ENCODE measurements at regions not wholly inside any gene's neighbourhood (a gene's known extent, or its start where the extent isn't known, plus 50 kb on each side); places are given as distances from the start of the nearest gene placed in this dataset.

DNA sequence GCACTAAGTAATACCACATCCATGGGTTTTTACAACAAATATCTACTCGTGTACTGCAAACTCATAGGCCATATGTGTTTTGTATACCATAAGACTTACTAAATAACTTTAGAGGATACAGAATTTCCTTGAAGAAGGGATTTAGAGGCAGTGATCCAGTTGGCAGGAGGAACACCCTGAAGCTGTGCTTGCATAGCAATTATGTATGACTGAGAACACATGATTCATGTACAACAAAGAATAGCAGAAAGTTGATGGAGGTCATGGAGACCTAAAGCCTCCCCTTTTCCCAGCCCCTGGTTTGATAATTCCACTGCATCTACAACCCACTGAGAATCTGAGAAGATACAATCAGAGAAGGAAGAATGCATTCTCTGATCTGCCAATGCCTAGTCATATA lies 83.8 kb upstream of the PMFBP1 start:
- BruUV-seq (replicated peaks): no TSS peak
- Mint-ChIP-seq H3K9me3 (ENCODE audit: low read depth, unreplicated experiment) (no peaks in the 10 kb centered on the region), H3K27me3 (ENCODE audit: unreplicated experiment) (no peaks in the 10 kb centered on the region), H3K4me1 (ENCODE audit: low read depth, unreplicated experiment) (no peaks in the 10 kb centered on the region), H3K36me3 (ENCODE audit: insufficient read depth, unreplicated experiment) (no peaks in the 10 kb centered on the region), H3K4me3 (ENCODE audit: low read depth, unreplicated experiment) (no peak overlapping the region), H3K27ac (ENCODE audit: unreplicated experiment) (no peak overlapping the region)
- CTCF ChIA-PET: no interaction called here
- DNase-seq: no peak
- no peak for TF ChIP-seq CTCF (IDR thresholded peaks at IDR 0.05; ENCODE audit: unreplicated experiment)
- intact Hi-C loops (cut with micrococcal nuclease; ENCODE audit: unreplicated experiment): no loop called here

GRCh38 chr16:72247821-72248253 lies 75.9 kb upstream of the PMFBP1 start:
- no peak for DNase-seq
- CTCF ChIA-PET: no interaction called here
- no TSS peak for BruUV-seq (replicated peaks)

DNA sequence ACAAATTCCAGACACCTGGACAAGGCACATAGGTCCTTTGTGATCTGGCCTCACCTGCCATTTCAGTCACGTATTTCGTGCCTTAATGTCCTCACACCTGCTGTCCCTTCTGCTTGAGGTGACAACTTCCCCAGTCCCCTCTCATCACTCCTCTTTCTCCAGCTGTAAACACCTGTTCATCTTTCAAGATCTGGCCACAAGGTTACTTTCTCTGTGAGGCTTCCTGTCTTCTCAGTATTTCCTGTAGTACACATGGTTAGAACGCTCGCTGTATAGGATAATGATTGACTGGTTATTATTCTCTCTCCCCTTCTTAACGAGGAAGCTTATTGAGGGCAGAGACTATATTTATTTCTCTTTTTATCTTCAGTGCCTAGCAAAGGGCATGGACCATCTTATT lies 74.5 kb upstream of the PMFBP1 start:
- Mint-ChIP-seq H3K4me1 (ENCODE audit: low read depth, unreplicated experiment) (no peaks in the 10 kb centered on the region), H3K9me3 (ENCODE audit: low read depth, unreplicated experiment) (no peaks in the 10 kb centered on the region), H3K27ac (ENCODE audit: unreplicated experiment) (no peak overlapping the region), H3K27me3 (ENCODE audit: unreplicated experiment) (no peaks in the 10 kb centered on the region), H3K4me3 (ENCODE audit: low read depth, unreplicated experiment) (no peak overlapping the region), H3K36me3 (ENCODE audit: insufficient read depth, unreplicated experiment) (no peaks in the 10 kb centered on the region)
- DNase-seq: no peak
- no peak for TF ChIP-seq CTCF (IDR thresholded peaks at IDR 0.05; ENCODE audit: unreplicated experiment)
- no TSS peak for BruUV-seq (replicated peaks)
- intact Hi-C loops (cut with micrococcal nuclease; ENCODE audit: unreplicated experiment): no loop called here
- CTCF ChIA-PET: no interaction called here

More at GRCh38 chr16:72247821-72248253, 75.9 kb upstream of the PMFBP1 start:
- Mint-ChIP-seq H3K9me3 (ENCODE audit: low read depth, unreplicated experiment) (no peaks in the 10 kb centered on the region), H3K27me3 (ENCODE audit: unreplicated experiment) (no peaks in the 10 kb centered on the region), H3K4me1 (ENCODE audit: low read depth, unreplicated experiment) (no peaks in the 10 kb centered on the region), H3K4me3 (ENCODE audit: low read depth, unreplicated experiment) (no peak overlapping the region), H3K36me3 (ENCODE audit: insufficient read depth, unreplicated experiment) (no peaks in the 10 kb centered on the region), H3K27ac (ENCODE audit: unreplicated experiment) (no peak overlapping the region)
- no peak for TF ChIP-seq CTCF (IDR thresholded peaks at IDR 0.05; ENCODE audit: unreplicated experiment)
- intact Hi-C loops (cut with micrococcal nuclease; ENCODE audit: unreplicated experiment): no loop called here

DNA sequence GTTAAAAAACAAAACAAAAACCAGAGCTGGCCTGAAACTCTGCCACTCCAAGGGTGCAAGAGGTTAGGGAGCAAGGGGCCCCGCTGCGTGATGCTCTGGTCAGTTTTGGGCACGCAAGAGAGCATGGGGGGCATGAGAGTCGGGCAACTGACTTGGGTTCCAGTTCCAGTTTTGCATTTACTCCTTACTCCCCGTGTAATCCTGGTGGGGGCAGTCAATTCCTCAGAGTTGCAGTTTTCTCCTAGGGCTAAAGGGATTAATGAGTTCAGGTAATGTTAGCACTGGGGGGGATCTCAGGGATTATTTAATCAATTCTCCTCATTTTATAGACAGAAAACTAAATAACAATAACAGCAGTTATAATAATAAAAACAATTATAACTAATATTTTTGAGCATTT lies 72.9 kb upstream of the PMFBP1 start:
- no TSS peak for BruUV-seq (replicated peaks)
- no peak overlapping the region for H3K27ac Mint-ChIP-seq (ENCODE audit: unreplicated experiment)
- H3K36me3 Mint-ChIP-seq (ENCODE audit: insufficient read depth, unreplicated experiment): no peaks in the 10 kb centered on the region
- DNase-seq: no peak
- TF ChIP-seq CTCF (IDR thresholded peaks at IDR 0.05; ENCODE audit: unreplicated experiment): no peak
- CTCF ChIA-PET: no interaction called here
- H3K4me3 Mint-ChIP-seq (ENCODE audit: low read depth, unreplicated experiment): no peak overlapping the region
- H3K4me1 Mint-ChIP-seq (ENCODE audit: low read depth, unreplicated experiment): no peaks in the 10 kb centered on the region
- intact Hi-C loops (cut with micrococcal nuclease; ENCODE audit: unreplicated experiment): loop anchor here (5.0 kb wide), 2 partner anchors 152 to 1632 kb away; no protein-coding TSS in a partner anchor
- no peaks in the 10 kb centered on the region for H3K9me3 Mint-ChIP-seq (ENCODE audit: low read depth, unreplicated experiment)
- H3K27me3 Mint-ChIP-seq (ENCODE audit: unreplicated experiment): no peaks in the 10 kb centered on the region
